GM03348 (cell line): ENCODE measurements at regions not wholly inside any gene's neighbourhood (a gene's known extent, or its start where the extent isn't known, plus 50 kb on each side); places are given as distances from the start of the nearest gene placed in this dataset.

Experiments used
- DNase-seq: peaks from one replicate; pipeline ENCODE4 v3.0.0; 2012; ENCODE audit warnings: low spot score

DNA sequence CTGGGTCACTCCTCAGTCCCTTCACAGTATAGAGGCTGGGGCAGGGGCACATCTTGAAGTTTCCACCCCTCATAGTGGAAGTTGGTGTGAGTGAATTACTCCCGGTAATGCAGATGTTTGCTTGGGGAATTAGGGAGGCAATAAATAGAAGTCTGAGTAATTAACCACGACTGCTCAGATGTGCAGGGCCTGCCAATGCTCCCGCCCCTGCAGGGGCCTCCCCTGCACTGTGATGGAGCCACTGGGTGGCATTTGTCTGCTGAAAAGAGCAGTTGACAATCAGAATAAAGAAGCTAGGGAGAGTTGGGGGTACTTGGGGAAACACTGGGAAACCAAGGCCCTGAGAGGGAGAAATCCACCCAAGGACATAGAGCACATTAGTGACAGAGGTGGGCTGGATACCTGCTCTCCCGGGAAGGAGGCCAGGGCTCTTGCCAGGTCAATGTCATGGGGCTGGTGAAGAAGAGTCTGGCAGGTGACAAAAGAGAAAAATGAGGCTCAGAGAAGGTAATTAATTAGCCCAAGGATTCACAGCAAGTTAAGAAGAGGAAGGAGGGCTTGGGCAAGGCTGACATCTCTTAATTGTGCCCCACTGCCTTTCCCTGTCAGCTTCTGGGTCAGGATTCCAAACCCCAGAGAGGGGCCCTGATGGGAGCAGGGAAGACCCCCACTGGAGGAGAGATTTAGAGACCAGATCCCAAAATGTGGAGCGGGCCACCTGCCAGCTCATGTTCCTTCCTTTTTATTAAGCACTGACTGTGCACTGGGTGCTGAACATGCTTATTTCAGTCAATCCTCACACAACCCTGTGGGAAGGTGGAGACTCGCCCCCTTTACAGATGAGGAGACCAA lies 436.2 kb downstream of the MATN1 start:
- DNase-seq, result no peak

- DNase-seq, result no peak
These were observed 437.0 kb downstream of the MATN1 start for GRCh38 chr1:30286241-30286987.

DNA sequence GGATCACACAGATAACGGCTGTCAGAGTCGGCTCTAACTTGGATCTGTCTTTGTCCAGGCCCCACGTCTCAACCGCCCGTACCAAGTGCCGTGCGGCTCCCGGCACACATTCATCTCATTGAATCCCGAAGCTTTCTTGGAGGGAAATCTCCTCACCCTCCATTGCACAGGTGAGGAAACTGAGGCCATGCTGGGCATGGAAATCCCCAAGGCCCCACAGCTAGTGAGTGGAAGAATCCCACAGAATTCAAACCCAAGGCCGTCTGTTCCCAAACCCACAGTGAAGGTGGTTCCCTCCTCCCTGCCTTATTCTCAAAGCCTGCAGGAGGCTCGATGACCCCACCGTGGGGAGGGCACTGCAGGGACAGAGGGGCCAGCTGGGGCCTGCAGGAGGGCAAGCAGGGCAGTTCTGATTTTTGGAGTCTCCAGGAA lies 437.9 kb downstream of the MATN1 start:
- DNase-seq, result no peak

DNA sequence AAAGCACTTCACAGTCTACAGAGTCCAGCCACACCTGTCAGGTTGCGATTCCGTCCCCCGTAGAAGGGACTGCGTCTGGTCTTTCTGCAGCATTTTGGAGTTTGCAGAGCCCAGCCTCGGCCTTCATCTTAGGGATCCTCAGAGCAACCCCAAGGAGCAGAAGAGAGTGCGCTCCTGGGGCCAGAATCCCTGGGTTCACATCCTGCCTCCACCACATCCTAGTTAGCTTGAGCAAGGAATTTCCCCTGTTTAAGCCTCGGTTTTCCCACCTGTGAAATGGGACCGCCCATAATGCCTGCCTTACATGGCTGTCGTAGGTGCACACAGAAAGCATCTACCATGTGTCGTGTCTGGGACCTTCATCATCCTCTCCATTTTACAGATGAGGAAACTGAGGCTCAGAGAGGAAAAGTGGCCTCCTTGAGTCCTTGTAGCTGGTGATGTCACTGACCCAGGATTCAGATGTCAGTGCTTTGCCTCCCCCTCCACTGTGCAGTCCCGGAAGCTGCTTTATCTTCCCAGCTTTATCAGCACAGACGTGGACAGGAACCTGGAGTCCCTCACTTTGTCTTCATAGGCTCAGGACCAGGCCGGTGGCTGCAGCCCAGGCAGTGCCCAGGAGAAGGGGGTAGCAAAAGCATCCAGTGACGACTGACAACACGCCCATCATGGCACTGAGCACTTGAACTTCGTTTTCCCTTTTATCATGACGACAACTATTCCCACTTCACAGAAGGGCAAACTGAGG lies 438.5 kb downstream of the MATN1 start:
- no peak for DNase-seq

- no peak for DNase-seq
These were observed 439.2 kb downstream of the MATN1 start for GRCh38 chr1:30284226-30284625.

DNA sequence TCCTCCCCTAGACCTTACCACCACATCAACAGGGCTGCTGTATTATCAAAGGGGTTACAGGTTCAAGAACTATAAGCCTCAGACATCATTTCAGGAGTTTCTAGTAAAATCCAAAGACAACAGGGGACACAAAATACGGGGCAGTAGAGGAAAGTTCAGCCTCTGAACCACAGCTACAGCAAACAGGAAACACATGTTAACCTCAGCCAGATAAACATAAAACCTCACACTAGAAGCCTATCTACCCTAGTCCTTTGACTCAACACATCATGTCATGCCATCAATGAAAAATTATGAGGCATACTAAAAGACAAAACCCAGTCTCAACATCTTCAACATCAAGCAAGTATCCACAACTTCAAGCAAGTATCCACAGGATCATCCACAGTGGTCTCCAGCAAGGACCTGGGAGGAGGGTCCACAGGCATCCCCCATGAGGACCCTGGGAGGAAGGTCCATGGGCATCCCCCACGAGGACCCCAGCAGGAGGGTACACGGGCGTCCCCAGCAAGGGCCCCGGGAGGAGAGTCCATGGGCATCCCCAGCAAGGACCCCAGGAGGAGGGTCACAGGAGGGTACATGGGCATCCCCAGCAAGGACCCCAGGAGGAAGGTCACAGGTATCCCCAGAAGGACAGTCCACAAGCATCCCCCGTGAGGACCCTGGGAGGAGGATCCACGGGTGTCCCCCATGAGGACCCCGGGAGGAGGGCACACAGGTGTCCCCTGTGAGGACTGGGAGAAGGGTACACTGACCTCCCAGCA lies 440.0 kb downstream of the MATN1 start:
- DNase-seq, result no peak

- no peak for DNase-seq
These were observed 442.8 kb downstream of the MATN1 start for GRCh38 chr1:30280572-30280971.

DNA sequence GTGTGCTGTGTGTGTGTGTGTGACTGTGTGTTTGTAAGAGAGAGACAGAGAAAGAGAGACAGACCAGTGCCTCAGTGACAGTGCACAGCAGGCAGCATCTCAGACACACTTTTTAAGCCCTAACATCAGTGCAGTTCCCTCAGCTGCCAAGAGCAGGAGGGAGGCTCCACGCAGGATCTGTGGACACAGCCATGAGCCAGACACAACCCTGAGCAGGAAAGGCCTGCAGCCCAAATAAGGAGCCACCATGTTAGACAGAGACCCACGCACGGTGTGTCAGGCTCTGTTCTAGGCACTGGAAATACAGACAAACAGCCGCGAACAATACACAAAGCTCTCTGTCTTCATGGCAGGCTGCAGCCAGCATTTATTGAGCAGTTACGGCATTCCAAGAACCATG lies 445.5 kb downstream of the MATN1 start:
- no peak for DNase-seq

DNA sequence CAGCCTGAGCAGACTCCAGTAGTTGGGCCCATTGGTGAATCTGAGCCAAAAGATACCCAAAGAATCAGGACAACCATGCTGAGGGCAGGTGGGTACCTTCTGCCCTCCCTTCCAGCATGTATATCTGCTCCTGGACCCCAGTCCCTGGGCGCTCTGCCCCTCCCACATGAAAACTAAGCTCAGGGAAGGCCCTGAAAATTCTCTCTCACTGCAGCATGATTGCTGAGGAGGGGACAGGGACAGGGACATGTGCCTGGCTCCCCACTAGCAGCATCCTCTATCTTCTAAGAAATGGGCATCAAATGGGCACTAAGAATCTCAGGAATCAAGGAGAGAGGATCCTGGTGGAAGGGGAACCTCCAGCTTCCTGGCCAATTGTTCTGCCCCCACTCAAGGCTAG lies 446.0 kb downstream of the MATN1 start:
- DNase-seq, result no peak

DNA sequence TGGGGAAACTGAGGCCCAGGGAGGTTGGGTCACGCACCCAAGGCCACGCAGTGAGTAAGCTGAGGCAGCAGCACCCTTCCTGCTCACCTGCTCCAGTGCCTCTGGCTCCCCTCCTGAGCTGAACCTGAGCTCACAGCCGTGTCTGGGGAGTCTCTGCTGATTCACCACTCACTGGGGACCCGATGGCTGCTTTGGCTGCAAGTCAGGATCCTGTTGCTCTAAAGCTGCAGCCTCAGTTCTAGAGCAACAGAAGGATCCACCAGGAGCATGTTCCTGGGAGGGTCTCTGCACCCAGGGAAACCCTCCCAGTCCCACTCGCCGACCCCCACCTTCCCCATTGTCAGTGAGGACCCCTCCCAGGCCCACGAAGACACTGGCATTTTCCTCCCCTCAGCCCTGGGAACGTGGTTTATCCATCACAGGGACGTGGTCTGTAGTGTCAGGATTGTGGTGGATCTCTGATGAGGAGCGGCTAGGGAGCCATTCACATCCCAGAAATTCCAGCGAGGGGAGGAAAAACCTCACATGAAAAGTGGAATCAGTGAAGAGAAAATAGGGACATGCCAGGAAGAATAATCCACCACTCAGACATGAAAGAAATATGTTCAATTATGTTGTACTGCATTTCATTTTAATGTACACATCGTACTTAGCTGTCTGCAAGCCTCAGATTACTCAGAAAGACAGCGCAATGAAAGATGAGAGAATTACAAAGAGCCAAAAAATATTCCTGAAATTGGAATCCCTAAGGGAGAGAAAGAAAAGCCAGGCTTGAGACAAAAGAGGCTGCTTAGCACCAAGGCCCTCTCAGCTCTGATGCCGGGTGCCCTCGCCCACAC lies 447.2 kb downstream of the MATN1 start:
- DNase-seq, result no peak

DNA sequence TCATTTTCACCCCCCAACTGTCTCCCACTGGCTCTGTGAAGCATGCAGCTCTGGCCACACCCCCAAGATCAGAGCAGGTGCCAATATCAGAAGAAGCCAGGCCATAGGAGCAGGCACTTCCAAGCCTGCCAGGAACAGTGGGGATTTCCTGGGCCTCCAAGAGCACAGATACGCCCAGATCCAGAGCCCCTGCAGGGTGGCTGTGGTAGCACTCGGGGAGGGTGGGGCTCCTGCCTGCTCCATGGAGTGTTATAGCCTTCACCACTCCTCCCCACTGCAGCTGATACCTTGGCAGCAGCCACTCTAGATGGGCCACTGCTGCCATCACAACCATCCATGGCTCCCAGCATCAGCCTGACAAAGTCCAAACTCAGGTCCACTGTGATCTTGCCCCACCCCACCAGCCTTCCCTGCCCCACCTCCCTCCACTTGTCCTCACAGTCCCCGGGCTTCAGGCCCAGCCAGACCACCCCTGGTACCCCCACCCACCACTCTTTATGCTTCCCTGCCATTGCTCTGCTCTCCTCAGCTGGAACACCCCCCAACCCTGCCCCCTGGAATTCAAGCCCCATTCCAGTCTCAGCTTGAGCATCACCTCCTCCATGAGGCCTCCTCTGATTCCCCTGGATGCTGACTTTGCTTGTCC lies 448.3 kb downstream of the MATN1 start:
- DNase-seq, result no peak

- DNase-seq, result no peak
These were observed 449.0 kb downstream of the MATN1 start for GRCh38 chr1:30274173-30274970.

GRCh38 chr1:30273456-30273855 lies 449.9 kb downstream of the MATN1 start:
- no peak for DNase-seq

DNA sequence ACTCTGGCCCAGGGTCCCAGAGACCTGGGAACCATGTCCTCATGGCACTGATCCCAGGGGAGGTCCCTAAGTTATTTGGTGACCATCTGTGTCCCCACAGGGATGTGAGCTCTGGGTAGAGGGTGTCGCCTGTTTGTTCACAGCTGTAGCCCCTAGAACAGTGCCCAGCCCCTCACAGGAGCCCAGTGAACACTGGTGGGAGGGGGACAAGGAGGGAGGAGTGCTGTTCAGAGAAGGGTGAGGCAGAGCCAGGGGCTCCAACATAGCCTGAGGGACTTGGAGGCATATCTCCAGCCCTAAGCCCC lies 450.4 kb downstream of the MATN1 start:
- DNase-seq, result no peak

GRCh38 chr1:30272277-30273020 lies 450.9 kb downstream of the MATN1 start:
- DNase-seq, result no peak

DNA sequence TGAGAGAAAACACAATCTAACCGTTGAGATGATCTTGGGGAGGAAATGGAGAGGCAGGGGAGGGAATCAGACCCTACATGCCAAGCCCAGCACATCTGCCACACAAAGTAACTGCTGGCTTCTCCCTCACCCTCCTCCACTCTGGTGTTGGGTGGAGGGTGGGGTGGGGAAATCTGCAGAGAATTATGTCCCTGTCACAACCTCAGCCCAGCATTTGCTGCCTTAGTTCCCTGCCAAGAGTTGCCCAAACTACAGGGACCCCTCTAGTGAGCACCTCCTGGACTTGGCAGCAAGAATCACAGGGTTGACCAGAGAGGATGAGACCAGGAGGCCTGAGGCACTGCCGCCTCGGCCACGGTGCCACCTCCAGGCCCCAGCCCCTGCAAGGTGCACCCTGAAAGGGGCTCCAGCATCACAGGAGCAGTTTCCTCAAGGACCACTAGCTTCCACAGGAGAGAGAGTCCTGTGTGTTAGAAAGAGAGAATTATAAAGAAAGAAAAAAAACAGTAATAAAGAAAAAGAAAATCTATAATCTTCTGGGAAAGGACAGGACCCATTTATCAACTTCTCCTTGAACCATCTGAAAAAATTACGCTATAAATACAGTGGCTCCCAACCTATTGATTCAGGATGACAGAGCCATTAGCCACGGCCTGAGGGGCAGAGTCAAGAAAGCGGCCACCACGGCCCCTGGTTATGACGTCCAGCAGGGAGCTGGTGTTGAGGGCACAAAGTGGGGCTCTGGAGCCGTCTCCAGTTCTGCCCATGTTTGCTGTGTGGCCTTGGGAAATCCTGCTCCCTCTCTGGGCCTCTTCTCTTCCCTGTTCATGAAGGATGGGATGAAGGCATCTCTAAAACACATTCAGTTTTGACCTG lies 451.7 kb downstream of the MATN1 start:
- no peak for DNase-seq

DNA sequence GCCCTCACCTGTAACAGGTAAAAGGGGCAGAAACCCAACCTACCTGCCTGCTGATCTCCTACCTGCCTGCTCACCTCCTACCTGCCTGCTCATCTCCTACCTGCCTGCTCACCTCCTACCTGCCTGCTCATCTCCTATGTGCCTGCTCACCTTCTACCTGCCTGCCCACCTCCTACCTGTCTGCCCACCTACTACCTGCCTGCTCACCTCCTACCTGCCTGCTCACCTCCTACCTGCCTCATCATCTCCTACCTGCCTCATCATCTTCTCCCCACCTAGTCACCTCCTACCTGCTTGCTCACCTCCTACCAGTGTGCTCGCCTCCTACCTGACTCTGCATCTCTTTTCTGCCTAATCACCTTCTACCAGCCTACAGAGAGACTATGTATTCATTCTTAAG lies 452.9 kb downstream of the MATN1 start:
- no peak for DNase-seq
